ENCODE measurements at regions not wholly inside any gene's neighbourhood (a gene's known extent, or its start where the extent isn't known, plus 50 kb on each side); places are given as distances from the start of the nearest gene placed in this dataset.

GRCh38 chr5:96520345-96520744 is 87.3 kb upstream of the PCSK1 start:
- Histone ChIP-seq H3K79me1 (ENCODE audit: low read length) (no peaks in the 10 kb centered on the region), H3K18ac (ENCODE audit: low read length) (no peak overlapping the region), H3K23ac (ENCODE audit: low read length) (no peak overlapping the region), H3K79me2 (ENCODE audit: control insufficient read depth, insufficient read depth, low read length, poor library complexity) (no peaks in the 10 kb centered on the region), H4K91ac (ENCODE audit: low read depth, low read length) (no peak overlapping the region), H4K12ac (ENCODE audit: low read depth, low read length) (no peak overlapping the region), H4K8ac (ENCODE audit: low read depth, low read length) (no peak overlapping the region), H3K9ac (ENCODE audit: low read length) (no peak overlapping the region), H3K4me1 (ENCODE audit: control insufficient read depth in 1 of 2, insufficient read depth in 2 of 2, low read length in 2 of 2) (no peaks in the 10 kb centered on the region), H2BK12ac (ENCODE audit: low read length) (no peak overlapping the region), H3K36me3 (ENCODE audit: control insufficient read depth in 1 of 2, insufficient read depth in 2 of 2, low read length in 2 of 2) (no peaks in the 10 kb centered on the region), H3K4ac (ENCODE audit: low read depth, low read length) (no peak overlapping the region), H3K27ac (ENCODE audit: low read depth, low read length) (no peak overlapping the region), H2AFZ (ENCODE audit: insufficient read depth, low read length, poor library complexity) (no peak overlapping the region), H2BK5ac (ENCODE audit: low read depth, low read length, poor library complexity) (no peak overlapping the region), H3K14ac (ENCODE audit: low read length) (no peak overlapping the region), H3K4me3 (ENCODE audit: low read depth, low read length) (no peak overlapping the region), H3K27me3 (ENCODE audit: insufficient read depth, low read length) (no peaks in the 10 kb centered on the region), H3K4me2 (ENCODE audit: low read length) (no peak overlapping the region), H3K9me3 (ENCODE audit: insufficient read depth, low read depth, low read length) (no peaks in the 10 kb centered on the region), H2BK120ac (ENCODE audit: insufficient read depth, low read length, poor library complexity) (no peak overlapping the region), H2AK5ac (ENCODE audit: low read length) (no peak overlapping the region)
- no peak for DNase-seq

GRCh38 chr5:96522635-96523355 is 89.7 kb upstream of the PCSK1 start:
- no peak for DNase-seq
- H2BK5ac ChIP-seq (ENCODE audit: low read depth, low read length, poor library complexity): no peak overlapping the region
- H2AFZ ChIP-seq (ENCODE audit: insufficient read depth, low read length, poor library complexity): no peak overlapping the region
- H4K91ac ChIP-seq (ENCODE audit: low read depth, low read length): no peak overlapping the region
- WGBS (ENCODE audit: extremely low coverage, insufficient coverage, insufficient read length): no CpG with 5 or more reads among the region's 7 CpGs
- H3K36me3 ChIP-seq (ENCODE audit: control insufficient read depth in 1 of 2, insufficient read depth in 2 of 2, low read length in 2 of 2): no peaks in the 10 kb centered on the region
- no peak overlapping the region for H2BK120ac ChIP-seq (ENCODE audit: insufficient read depth, low read length, poor library complexity)
- no peak overlapping the region for H2BK12ac ChIP-seq (ENCODE audit: low read length)
- no peak overlapping the region for H3K23ac ChIP-seq (ENCODE audit: low read length)
- no peaks in the 10 kb centered on the region for H3K4me1 ChIP-seq (ENCODE audit: control insufficient read depth in 1 of 2, insufficient read depth in 2 of 2, low read length in 2 of 2)
- no peak overlapping the region for H2AK5ac ChIP-seq (ENCODE audit: low read length)
- H3K27me3 ChIP-seq (ENCODE audit: insufficient read depth, low read length): no peaks in the 10 kb centered on the region
- no peaks in the 10 kb centered on the region for H3K9me3 ChIP-seq (ENCODE audit: insufficient read depth, low read depth, low read length)
- no peak overlapping the region for H3K4ac ChIP-seq (ENCODE audit: low read depth, low read length)
- no peak overlapping the region for H4K8ac ChIP-seq (ENCODE audit: low read depth, low read length)
- no peak overlapping the region for H3K27ac ChIP-seq (ENCODE audit: low read depth, low read length)
- H3K9ac ChIP-seq (ENCODE audit: low read length): no peak overlapping the region
- no peaks in the 10 kb centered on the region for H3K79me1 ChIP-seq (ENCODE audit: low read length)
- H4K12ac ChIP-seq (ENCODE audit: low read depth, low read length): no peak overlapping the region
- H3K18ac ChIP-seq (ENCODE audit: low read length): no peak overlapping the region
- H3K79me2 ChIP-seq (ENCODE audit: control insufficient read depth, insufficient read depth, low read length, poor library complexity): no peaks in the 10 kb centered on the region
- no peak overlapping the region for H3K4me3 ChIP-seq (ENCODE audit: low read depth, low read length)
- no peak overlapping the region for H3K14ac ChIP-seq (ENCODE audit: low read length)
- H3K4me2 ChIP-seq (ENCODE audit: low read length): no peak overlapping the region

GRCh38 chr5:96527768-96528661 is 95.0 kb upstream of the PCSK1 start:
- Histone ChIP-seq H3K79me1 (ENCODE audit: low read length) (no peaks in the 10 kb centered on the region), H3K27ac (ENCODE audit: low read depth, low read length) (no peak overlapping the region), H3K14ac (ENCODE audit: low read length) (no peak overlapping the region), H3K4ac (ENCODE audit: low read depth, low read length) (no peak overlapping the region), H3K27me3 (ENCODE audit: insufficient read depth, low read length) (no peaks in the 10 kb centered on the region), H3K9ac (ENCODE audit: low read length) (no peak overlapping the region), H2BK12ac (ENCODE audit: low read length) (no peak overlapping the region), H3K4me1 (ENCODE audit: control insufficient read depth in 1 of 2, insufficient read depth in 2 of 2, low read length in 2 of 2) (no peaks in the 10 kb centered on the region), H2AFZ (ENCODE audit: insufficient read depth, low read length, poor library complexity) (no peak overlapping the region), H2BK5ac (ENCODE audit: low read depth, low read length, poor library complexity) (no peak overlapping the region), H3K4me3 (ENCODE audit: low read depth, low read length) (no peak overlapping the region), H4K12ac (ENCODE audit: low read depth, low read length) (no peak overlapping the region), H4K91ac (ENCODE audit: low read depth, low read length) (no peak overlapping the region), H3K18ac (ENCODE audit: low read length) (no peak overlapping the region), H4K8ac (ENCODE audit: low read depth, low read length) (no peak overlapping the region), H3K23ac (ENCODE audit: low read length) (no peak overlapping the region), H2BK120ac (ENCODE audit: insufficient read depth, low read length, poor library complexity) (no peak overlapping the region), H3K4me2 (ENCODE audit: low read length) (no peak overlapping the region), H3K36me3 (ENCODE audit: control insufficient read depth in 1 of 2, insufficient read depth in 2 of 2, low read length in 2 of 2) (no peaks in the 10 kb centered on the region), H3K9me3 (ENCODE audit: insufficient read depth, low read depth, low read length) (no peaks in the 10 kb centered on the region), H2AK5ac (ENCODE audit: low read length) (no peak overlapping the region), H3K79me2 (ENCODE audit: control insufficient read depth, insufficient read depth, low read length, poor library complexity) (no peaks in the 10 kb centered on the region)
- no CpG with 5 or more reads among the region's 1 CpG for WGBS (ENCODE audit: extremely low coverage, insufficient coverage, insufficient read length)
- no peak for DNase-seq

- H3K9me3 ChIP-seq (ENCODE audit: insufficient read depth, low read depth, low read length): no peaks in the 10 kb centered on the region
- no peak for DNase-seq
- H4K8ac ChIP-seq (ENCODE audit: low read depth, low read length): no peak overlapping the region
- no peak overlapping the region for H3K9ac ChIP-seq (ENCODE audit: low read length)
- no peak overlapping the region for H3K4ac ChIP-seq (ENCODE audit: low read depth, low read length)
- no peak overlapping the region for H3K18ac ChIP-seq (ENCODE audit: low read length)
- H3K23ac ChIP-seq (ENCODE audit: low read length): no peak overlapping the region
- no peak overlapping the region for H4K91ac ChIP-seq (ENCODE audit: low read depth, low read length)
- no peak overlapping the region for H2BK12ac ChIP-seq (ENCODE audit: low read length)
- H2AK5ac ChIP-seq (ENCODE audit: low read length): no peak overlapping the region
- no peak overlapping the region for H2BK5ac ChIP-seq (ENCODE audit: low read depth, low read length, poor library complexity)
- no peak overlapping the region for H4K12ac ChIP-seq (ENCODE audit: low read depth, low read length)
- H3K36me3 ChIP-seq (ENCODE audit: control insufficient read depth in 1 of 2, insufficient read depth in 2 of 2, low read length in 2 of 2): no peaks in the 10 kb centered on the region
- no peak overlapping the region for H3K4me2 ChIP-seq (ENCODE audit: low read length)
- no peak overlapping the region for H3K14ac ChIP-seq (ENCODE audit: low read length)
- H3K27me3 ChIP-seq (ENCODE audit: insufficient read depth, low read length): no peaks in the 10 kb centered on the region
- no peak overlapping the region for H3K4me3 ChIP-seq (ENCODE audit: low read depth, low read length)
- no peaks in the 10 kb centered on the region for H3K4me1 ChIP-seq (ENCODE audit: control insufficient read depth in 1 of 2, insufficient read depth in 2 of 2, low read length in 2 of 2)
- no peaks in the 10 kb centered on the region for H3K79me2 ChIP-seq (ENCODE audit: control insufficient read depth, insufficient read depth, low read length, poor library complexity)
- H2BK120ac ChIP-seq (ENCODE audit: insufficient read depth, low read length, poor library complexity): no peak overlapping the region
- no peak overlapping the region for H3K27ac ChIP-seq (ENCODE audit: low read depth, low read length)
- no peak overlapping the region for H2AFZ ChIP-seq (ENCODE audit: insufficient read depth, low read length, poor library complexity)
- WGBS (ENCODE audit: extremely low coverage, insufficient coverage, insufficient read length): no CpG with 5 or more reads among the region's 4 CpGs
- no peaks in the 10 kb centered on the region for H3K79me1 ChIP-seq (ENCODE audit: low read length)
These were observed 95.9 kb upstream of the PCSK1 start for GRCh38 chr5:96528826-96529474.
